GM21723 (cell line): ENCODE measurements at regions not wholly inside any gene's neighbourhood (a gene's known extent, or its start where the extent isn't known, plus 50 kb on each side); places are given as distances from the start of the nearest gene placed in this dataset.
"Not testable (repeated sequence)": the region's sequence is repeated elsewhere in the genome, so short reads cannot be mapped to it uniquely, and the experiment has no call there.

Source experiments
- ATAC-seq: cut with Tn5 transposase; IDR thresholded peaks from one replicate; pipeline ENCODE4 v1.9.1; 2021; ENCODE audit warnings: mild to moderate bottlenecking, moderate library complexity; ENCODE audit not compliant: unreplicated experiment

DNA sequence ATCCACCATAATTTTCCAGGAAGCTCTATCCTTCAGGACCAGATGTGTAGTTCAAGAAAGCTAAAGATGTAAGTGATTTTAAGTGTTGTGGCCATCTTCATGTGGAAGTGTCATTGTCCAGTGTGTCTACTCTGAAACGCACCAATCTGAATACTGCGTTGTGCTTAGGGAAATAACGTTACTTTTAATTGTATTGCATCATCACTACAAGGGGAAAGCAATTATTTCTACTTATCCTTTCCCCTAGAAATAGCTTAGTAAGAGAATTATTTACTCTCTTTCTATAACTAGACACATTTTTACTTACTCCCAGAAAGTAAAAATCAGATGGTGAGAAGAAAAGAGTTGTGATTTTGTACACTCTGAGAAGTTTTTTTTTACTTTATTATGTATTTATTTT lies 102.4 kb upstream of the DLGAP1 start:
- no peak for ATAC-seq

DNA sequence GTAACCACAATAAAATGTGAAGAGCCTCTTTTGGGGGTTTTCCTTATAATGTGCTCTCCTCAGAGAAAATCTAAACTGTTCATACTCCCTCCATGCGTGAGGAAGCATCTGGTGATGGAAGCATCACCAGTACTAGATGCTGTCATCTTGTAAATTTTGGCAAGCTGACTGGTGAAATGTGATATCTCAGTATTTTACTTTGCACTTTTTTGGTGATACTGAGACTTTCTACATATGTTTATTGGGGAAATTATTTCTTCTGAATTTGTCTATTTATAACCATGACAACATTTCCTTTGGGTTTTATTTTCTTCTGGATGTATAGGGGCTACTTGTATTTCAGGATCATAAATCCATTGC lies 95.9 kb upstream of the DLGAP1 start:
- no peak for ATAC-seq

DNA sequence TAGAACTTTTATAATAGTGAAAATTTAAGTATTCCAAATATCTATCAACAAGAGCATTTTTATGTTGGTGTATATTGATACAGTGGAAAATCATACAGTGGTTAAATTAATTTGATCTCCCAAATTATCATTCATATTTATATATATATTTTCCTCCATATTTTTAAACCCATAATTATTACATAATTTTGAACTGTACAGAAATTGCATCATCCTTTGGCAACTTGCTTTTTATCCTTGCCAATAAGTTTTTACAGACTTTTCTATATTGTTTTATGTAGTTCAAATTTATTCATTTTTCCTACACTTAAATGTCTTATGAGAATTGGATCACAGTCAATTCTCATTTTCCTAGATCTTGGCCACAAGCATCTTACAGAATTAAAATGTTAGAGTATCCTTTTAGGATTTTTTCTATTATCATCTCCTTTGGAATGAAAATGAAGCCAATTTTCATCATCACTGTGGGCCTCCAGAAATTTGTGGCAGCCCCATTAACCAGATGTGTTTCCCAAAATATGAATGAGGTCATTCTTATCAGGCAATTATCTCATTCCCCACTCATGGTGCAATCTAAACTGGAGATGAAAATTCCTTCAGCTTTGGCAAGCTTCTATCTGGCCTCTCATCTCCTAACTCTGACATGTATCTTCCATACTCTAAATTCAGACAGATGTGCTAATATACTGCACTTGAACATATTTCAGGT lies 94.2 kb upstream of the DLGAP1 start:
- no peak for ATAC-seq

DNA sequence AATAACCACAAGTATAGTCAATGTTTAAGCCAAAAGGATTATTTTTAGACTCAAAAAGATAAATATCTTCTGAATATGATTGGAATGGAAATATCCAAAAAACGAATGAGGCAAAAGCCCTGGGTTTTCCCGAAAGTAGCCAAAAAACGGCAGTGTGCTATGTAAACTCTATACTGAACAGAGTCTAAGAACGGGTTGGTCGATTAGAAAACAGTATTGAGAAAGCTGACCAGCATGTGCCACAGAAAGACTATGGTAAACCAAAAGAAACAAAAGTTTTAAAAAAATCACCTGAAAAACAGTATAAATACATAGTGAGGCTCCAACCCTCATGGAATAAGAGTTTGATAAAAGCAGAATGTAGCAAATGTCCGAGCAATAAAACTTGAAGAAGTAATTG lies 92.0 kb upstream of the DLGAP1 start:
- no peak for ATAC-seq

DNA sequence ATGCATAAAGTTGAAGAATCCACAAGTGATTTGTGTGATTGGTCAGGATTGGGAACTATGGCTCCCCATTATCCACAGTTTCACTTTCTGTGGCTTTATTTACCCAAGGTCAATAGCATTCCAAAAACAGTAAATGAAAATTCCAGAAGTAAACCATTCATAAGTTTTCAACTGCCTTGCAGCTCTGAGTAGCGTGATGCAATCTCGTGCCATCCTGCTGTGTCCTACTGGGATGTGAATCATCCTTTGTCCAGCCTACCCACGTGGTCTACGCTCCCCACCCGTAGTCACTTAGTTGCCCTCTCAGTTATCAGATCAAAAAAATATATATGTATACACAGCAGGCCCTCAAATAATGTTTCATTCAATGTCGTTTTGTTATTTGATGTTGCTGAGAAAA lies 89.0 kb upstream of the DLGAP1 start:
- ATAC-seq = no peak

DNA sequence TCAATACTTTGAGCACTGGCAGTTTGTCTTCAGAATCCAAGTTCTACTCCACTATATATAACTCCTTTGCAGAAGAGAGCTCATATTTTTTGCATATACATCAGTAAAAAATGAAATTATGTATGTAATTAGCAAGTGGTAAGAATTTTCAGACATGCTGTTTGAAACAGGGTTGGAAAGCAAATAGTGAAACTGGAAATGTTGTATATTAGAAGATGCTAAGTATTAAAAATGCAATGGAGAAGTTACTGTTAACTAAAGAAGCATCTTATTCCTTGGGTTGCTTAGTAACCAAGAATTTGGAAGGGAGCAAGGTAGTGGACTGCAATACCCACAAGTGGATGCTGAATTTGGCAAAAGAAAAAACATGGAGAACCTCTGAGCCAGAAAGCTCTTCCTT lies 88.6 kb upstream of the DLGAP1 start:
- ATAC-seq = no peak

DNA sequence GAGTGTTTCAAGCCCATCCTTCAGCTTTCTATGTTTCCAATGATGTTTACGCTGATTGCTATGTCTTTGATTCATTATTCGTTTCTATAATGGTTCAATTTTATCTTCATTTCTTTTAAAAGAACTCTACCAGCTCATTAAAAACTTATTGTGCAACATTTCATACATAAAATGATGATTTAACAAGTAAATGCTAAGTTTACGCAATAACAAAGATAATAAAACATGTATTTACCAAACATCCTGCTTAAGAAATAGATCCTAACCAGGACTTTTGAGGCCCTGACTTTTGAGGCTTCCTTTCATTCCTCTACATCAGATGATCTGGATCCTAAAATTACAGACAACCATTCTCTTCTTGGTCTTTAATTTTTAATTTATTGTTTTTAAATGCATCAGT lies 86.5 kb upstream of the DLGAP1 start:
- no peak for ATAC-seq

DNA sequence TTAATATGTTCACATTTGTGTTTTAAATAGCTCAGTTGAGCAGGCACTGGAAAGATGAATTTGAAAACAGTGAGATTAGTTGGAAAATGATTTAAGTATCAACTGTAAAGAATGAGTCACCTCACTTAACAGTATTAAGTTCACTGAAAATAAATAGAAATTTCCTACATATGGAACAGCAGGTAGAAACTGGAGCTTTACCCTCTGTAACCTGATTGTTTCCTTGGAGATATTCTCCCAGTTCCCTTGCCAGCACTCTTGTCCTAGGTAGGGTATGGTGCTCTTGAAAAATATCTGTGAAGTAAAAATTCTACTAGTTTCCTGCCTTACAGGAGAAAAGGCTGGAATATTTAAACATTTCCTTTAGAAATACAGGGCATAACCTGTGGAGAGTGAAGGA lies 81.3 kb upstream of the DLGAP1 start:
- no peak for ATAC-seq

DNA sequence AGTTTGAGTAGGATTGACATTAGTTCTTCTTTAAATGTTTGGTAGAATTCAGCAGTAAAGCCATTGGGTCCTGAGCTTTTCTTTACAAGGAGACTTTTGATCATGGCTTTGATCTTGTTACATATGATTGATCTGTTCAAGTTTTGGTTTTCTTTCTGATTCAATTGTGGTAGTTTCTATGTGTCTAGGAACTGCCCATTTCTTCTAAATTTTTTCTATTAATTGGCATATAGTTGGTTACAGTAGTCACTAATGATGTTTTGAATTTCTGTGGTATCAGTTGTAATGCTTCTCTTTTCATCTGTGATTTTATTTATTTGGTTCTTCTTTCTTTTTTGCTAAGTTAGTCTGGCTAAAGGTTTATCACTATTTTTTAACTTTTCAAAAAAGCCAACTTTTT lies 73.3 kb upstream of the DLGAP1 start:
- ATAC-seq = no peak

DNA sequence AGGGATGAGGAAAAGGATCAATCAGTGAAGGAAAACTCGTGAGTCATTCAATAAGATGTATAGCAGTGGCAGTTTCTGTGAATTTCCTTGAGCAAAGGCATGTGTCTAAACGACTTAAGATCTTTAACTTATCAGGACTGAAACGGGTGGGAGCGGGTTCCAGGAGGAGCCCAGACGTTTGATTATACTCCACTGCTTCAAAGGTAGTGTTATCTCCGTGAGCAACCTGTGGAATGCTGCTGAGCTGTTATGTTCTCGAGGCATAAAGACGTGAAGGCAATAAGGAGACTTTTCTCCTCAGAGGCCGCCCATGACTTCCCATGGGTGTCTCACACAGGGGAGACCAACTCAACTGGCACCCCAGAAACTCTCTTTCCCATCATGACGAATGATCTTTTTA lies 72.7 kb upstream of the DLGAP1 start:
- not testable (repeated sequence) for ATAC-seq

DNA sequence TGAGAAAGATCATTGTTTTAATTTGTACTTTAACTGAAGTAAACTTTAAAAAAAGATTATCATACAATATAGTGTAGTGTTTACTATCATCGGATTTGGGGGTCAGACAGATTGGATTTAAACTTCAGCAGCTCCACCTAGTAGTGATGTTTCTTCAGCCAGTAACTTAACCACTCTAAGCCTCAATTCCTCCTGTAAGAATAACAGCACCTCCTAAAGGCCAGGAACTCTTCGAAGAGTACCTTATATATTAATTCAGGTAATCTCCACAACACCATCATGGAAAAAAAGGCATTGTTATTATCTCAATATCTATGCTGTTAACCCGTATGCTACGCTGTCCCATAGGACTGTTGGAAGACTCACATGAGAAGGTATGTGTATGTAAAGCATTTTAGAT lies 69.0 kb upstream of the DLGAP1 start:
- ATAC-seq = no peak

DNA sequence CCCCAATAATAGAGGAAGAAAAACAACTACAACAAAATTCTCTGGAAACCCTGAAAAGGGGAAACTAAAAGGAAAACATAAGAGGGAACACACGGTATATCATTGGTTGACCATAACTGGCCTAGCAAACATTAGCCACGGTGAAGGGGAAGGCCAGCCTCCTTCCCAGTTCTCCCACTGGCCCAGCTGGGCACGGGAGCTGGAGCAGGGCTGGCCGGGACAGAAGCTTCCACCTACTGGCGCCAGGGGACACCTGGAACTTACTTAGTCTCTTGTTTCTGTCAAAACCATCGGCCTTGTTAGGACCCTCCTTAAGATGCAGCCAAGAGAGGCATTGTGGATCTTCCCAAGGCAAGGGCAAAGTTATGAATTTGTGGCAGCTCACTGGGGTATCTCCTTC lies 56.1 kb upstream of the DLGAP1 start:
- ATAC-seq = no peak

DNA sequence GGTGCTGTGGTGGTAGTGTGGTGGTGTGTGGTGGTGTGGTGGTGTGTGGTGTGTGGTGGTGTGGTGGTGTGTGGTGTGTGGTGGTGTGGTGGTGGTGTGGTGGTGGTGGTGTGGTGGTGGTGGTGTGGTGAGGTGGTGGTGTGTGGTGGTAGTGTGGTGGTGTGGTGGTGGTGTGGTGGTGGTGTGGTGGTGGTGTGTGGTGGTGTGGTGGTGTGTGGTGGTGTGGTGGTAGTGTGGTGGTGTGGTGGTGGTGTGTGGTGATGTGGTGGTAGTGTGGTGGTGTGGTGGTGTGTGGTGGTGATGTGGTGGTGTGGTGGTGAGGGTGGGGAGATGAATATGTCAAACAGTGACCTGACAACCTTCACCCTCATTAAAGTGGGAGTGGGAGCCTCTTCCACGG lies 55.6 kb upstream of the DLGAP1 start:
- ATAC-seq = no peak

DNA sequence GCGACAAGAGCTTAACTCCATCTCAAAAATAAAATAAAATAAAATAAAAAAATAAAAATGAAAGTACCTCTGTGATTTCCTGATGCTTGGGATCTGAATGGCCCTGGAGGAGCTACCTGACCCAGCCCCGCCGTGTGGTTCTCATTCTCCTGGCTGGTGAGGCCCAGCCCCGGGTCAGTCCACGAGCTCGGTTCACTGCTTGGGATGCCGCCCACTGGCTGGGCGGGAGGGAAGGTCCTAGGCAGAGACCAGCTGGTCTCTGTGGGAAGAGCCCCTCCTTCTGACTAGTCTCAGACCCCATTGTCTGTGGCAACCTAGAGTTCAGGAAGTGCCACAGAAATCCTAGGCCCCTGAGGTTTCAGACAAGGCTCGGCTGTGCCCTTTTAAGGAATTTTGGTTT lies 55.1 kb upstream of the DLGAP1 start:
- no peak for ATAC-seq
